ENCODE measurements at regions not wholly inside any gene's neighbourhood (a gene's known extent, or its start where the extent isn't known, plus 50 kb on each side); places are given as distances from the start of the nearest gene placed in this dataset.

DNA sequence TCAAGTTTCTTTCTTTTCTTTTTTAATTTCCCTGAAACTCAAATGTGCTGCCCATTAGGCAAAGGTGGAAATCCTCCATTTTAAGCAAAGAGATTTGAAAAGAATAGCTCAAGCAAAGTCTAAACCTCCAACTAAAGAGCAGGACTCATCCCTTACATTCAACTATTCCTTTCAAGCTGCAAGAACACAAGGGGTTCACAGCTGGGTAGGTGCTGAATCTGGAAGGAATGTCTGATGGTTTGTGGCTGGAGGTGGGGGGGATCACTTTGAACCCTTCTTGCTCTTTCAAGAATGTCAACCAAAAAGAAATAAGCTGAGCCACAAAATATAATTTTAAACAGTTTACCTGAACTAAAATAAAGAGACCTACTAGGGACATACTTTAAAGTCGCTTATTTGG is 375.7 kb upstream of the CDH10 start:
- DNase-seq, result no peak
- no peak overlapping the region for H3K27ac ChIP-seq
- H3K4me1 ChIP-seq, result no peaks in the 10 kb centered on the region
- no peak overlapping the region for H3K4me3 ChIP-seq
- H3K36me3 ChIP-seq, result no peaks in the 10 kb centered on the region
- H3K9me3 ChIP-seq, result no peaks in the 10 kb centered on the region
- no peak for TF ChIP-seq CTCF (IDR thresholded peaks at IDR 0.05)
- no peaks in the 10 kb centered on the region for H3K27me3 ChIP-seq
- intact Hi-C loops (cut with DNase I; ENCODE audit: low total_unique reads), result no loop called here

DNA sequence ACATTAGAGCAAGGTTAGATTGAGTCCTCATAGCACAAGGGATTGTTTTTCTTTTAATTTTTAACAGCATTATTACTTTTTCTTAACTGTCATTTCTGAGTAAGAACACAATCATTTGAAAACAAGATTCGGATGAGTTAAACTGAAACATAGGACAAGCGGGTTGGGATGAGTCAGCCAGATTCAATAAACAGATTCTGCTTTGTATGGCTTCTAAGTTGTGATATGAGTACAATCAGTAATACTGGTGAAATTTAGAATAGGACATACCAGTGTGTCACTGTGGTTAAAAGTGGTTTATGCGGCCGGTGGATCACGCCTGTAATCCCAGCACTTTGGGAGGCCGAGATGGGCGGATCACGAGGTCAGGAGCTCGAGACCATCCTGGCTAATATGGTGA is 364.3 kb upstream of the CDH10 start:
- Histone ChIP-seq H3K27ac (no peak overlapping the region), H3K4me3 (no peak overlapping the region), H3K9me3 (no peaks in the 10 kb centered on the region), H3K4me1 (no peaks in the 10 kb centered on the region), H3K36me3 (no peaks in the 10 kb centered on the region), H3K27me3 (no peaks in the 10 kb centered on the region)
- no peak for TF ChIP-seq CTCF (IDR thresholded peaks at IDR 0.05)
- intact Hi-C loops (cut with DNase I; ENCODE audit: low total_unique reads), result no loop called here
- no peak for DNase-seq

DNA sequence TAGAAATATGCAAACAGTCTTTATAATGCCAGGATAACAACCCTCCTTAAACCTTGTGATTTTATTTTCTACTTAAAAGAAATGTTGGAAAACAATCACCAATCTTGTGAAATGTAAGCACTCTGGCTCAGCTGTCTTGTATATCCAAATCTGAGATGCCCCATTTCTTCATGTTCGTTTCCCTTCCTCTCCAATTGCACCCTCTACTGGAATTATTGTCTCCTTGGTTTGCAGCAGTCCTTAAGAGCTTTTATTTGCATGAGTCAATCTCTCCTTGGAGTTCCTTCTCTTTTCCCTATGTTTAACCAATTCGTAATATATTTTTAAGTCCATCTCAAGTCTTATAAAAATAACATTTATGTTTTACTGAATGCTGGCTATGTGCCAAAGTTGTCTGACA is 362.0 kb upstream of the CDH10 start:
- intact Hi-C loops (cut with DNase I; ENCODE audit: low total_unique reads), result no loop called here
- no peak for DNase-seq
- TF ChIP-seq CTCF (IDR thresholded peaks at IDR 0.05), result no peak
- Histone ChIP-seq H3K27ac (no peak overlapping the region), H3K4me3 (no peak overlapping the region), H3K36me3 (no peaks in the 10 kb centered on the region), H3K4me1 (no peaks in the 10 kb centered on the region), H3K27me3 (no peaks in the 10 kb centered on the region), H3K9me3 (no peaks in the 10 kb centered on the region)

- Histone ChIP-seq H3K27me3 (no peaks in the 10 kb centered on the region), H3K4me3 (no peak overlapping the region), H3K36me3 (no peaks in the 10 kb centered on the region), H3K27ac (no peak overlapping the region), H3K4me1 (no peaks in the 10 kb centered on the region), H3K9me3 (no peaks in the 10 kb centered on the region)
- no peak for DNase-seq
- intact Hi-C loops (cut with DNase I; ENCODE audit: low total_unique reads), result no loop called here
- TF ChIP-seq CTCF (IDR thresholded peaks at IDR 0.05), result no peak
Measured at GRCh38 chr5:25006237-25006636, 361.5 kb upstream of the CDH10 start.

DNA sequence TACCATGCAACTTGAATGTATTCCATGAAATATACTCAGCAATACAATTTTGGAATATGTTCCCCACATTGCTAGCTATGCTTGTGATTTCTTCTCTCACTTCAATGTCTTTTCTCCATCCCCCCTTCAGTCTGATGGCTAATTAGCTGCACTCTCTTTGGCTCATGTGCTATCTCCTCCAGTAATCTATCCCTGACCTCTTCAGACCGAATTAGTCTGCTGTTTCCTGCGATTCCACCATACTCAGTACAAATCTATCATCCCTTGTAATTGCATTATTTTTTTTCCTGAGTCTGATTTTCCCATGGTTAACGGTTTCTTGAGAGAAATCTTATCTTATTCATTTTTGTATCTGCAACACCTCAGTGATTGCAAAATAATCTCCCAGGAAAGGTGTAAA is 360.7 kb upstream of the CDH10 start:
- no peaks in the 10 kb centered on the region for H3K9me3 ChIP-seq
- no peak overlapping the region for H3K27ac ChIP-seq
- no peak for DNase-seq
- no peaks in the 10 kb centered on the region for H3K4me1 ChIP-seq
- no peak for TF ChIP-seq CTCF (IDR thresholded peaks at IDR 0.05)
- intact Hi-C loops (cut with DNase I; ENCODE audit: low total_unique reads), result no loop called here
- H3K27me3 ChIP-seq, result no peaks in the 10 kb centered on the region
- no peak overlapping the region for H3K4me3 ChIP-seq
- no peaks in the 10 kb centered on the region for H3K36me3 ChIP-seq

- H3K9me3 ChIP-seq, result no peaks in the 10 kb centered on the region
- no peaks in the 10 kb centered on the region for H3K36me3 ChIP-seq
- intact Hi-C loops (cut with DNase I; ENCODE audit: low total_unique reads), result no loop called here
- no peak for TF ChIP-seq CTCF (IDR thresholded peaks at IDR 0.05)
- H3K27ac ChIP-seq, result no peak overlapping the region
- H3K4me3 ChIP-seq, result no peak overlapping the region
- H3K27me3 ChIP-seq, result no peaks in the 10 kb centered on the region
- no peaks in the 10 kb centered on the region for H3K4me1 ChIP-seq
- DNase-seq, result no peak
Measured at GRCh38 chr5:25002371-25002770, 357.6 kb upstream of the CDH10 start.

Data from tibial artery (tissue), 4 donors.